NCI-H1417 (cell line): ENCODE measurements at regions not wholly inside any gene's neighbourhood (a gene's known extent, or its start where the extent isn't known, plus 50 kb on each side); places are given as distances from the start of the nearest gene placed in this dataset.
A peak's percentile ranks its signal among the peaks of the same experiment; 100 is the strongest.
"Not testable (repeated sequence)": the region's sequence is repeated elsewhere in the genome, so short reads cannot be mapped to it uniquely, and the experiment has no call there.

Source experiments
- DNase-seq, 3 experiments: peaks; one replicate each; lab custom pipeline; 2025; lab: John Stamatoyannopoulos, UW

- DNase-seq: not testable (repeated sequence)
These were observed 79.2 kb downstream of the PXDC1 start for GRCh38 chr6:3672339-3672738.

- no peak for DNase-seq
These were observed 80.1 kb downstream of the PXDC1 start for GRCh38 chr6:3671382-3671781.

- DNase-seq: no peak
These were observed 81.2 kb downstream of the PXDC1 start for GRCh38 chr6:3670356-3670755.

GRCh38 chr6:3669916-3670315 is 81.6 kb downstream of the PXDC1 start:
- peak in 1 of 3 experiments; percentile 7 for DNase-seq

- no peak for DNase-seq
These were observed 85.9 kb downstream of the PXDC1 start for GRCh38 chr6:3665608-3666007.

GRCh38 chr6:3664625-3665041 is 86.9 kb downstream of the PXDC1 start:
- DNase-seq: peak in 2 of 3 experiments; percentile 13 to 36

- no peak for DNase-seq
These were observed 87.7 kb downstream of the PXDC1 start for GRCh38 chr6:3663811-3664210.

- DNase-seq: no peak
These were observed 88.4 kb downstream of the PXDC1 start for GRCh38 chr6:3663081-3663480.

GRCh38 chr6:3661390-3661789 is 90.1 kb downstream of the PXDC1 start:
- DNase-seq: no peak

- DNase-seq: no peak
These were observed 91.0 kb downstream of the PXDC1 start for GRCh38 chr6:3660473-3660872.

GRCh38 chr6:3659748-3660147 is 91.8 kb downstream of the PXDC1 start:
- DNase-seq: no peak

GRCh38 chr6:3656076-3656475 is 95.4 kb downstream of the PXDC1 start:
- DNase-seq: no peak

GRCh38 chr6:3654898-3655297 is 96.6 kb downstream of the PXDC1 start:
- no peak for DNase-seq

GRCh38 chr6:3654436-3654835 is 97.1 kb downstream of the PXDC1 start:
- DNase-seq: no peak

GRCh38 chr6:3653528-3654070 is 97.9 kb downstream of the PXDC1 start:
- DNase-seq: no peak

- no peak for DNase-seq
These were observed 99.7 kb downstream of the PXDC1 start for GRCh38 chr6:3651698-3652229.

GRCh38 chr6:3650959-3651697 is 100.4 kb downstream of the PXDC1 start:
- DNase-seq: no peak

- peak in 1 of 3 experiments; percentile 12 for DNase-seq
These were observed 101.2 kb downstream of the PXDC1 start for GRCh38 chr6:3650076-3650958.

- DNase-seq: peak in 1 of 3 experiments; percentile 18
These were observed 102.8 kb downstream of the PXDC1 start for GRCh38 chr6:3648724-3649123.

- DNase-seq: no peak
These were observed 104.7 kb downstream of the PXDC1 start for GRCh38 chr6:3646616-3647362.

GRCh38 chr6:3644739-3645012 is 106.8 kb downstream of the PXDC1 start:
- no peak for DNase-seq
